ENCODE measurements at regions not wholly inside any gene's neighbourhood (a gene's known extent, or its start where the extent isn't known, plus 50 kb on each side); places are given as distances from the start of the nearest gene placed in this dataset.

GRCh38 chr4:26080870-26081628 is 167.0 kb downstream of the SMIM20 start:
- Histone ChIP-seq H3K9me3 (no peaks in the 10 kb centered on the region), H3K27ac (replicated peaks in 1 of 4) (no peak overlapping the region), H3K36me3 (no peaks in the 10 kb centered on the region), H3K27me3 (peaks cover 0 to 4% (median 0%) of the 10 kb centered on the region in 4 donors), H3K4me1 (peaks cover 0 to 16% (median 3%) of the 10 kb centered on the region in 4 donors), H3K4me3 (no peak overlapping the region)
- DNase-seq (ENCODE audit: extremely low spot score), result no peak
- WGBS, result 75% methylated on average over 14 of the region's 14 CpGs
- TF ChIP-seq POLR2A (IDR thresholded peaks at IDR 0.05; ENCODE audit: low read depth) (no peak), EP300 (IDR thresholded peaks at IDR 0.05) (no peak), POLR2AphosphoS5 (IDR thresholded peaks at IDR 0.05) (no peak), CTCF (IDR thresholded peaks at IDR 0.05) (no peak)
- intact Hi-C loops (cut with DNase I), result loop anchor here (5.0 kb wide), 2 partner anchors 49 to 241 kb away; partner anchors contain the start of gene RBPJ

- WGBS, result 54% methylated on average over 6 of the region's 6 CpGs
- TF ChIP-seq POLR2A (IDR thresholded peaks at IDR 0.05; ENCODE audit: low read depth) (no peak), CTCF (IDR thresholded peaks at IDR 0.05) (peak; percentile 66 to 76 (median 68))
- Histone ChIP-seq H3K27ac (replicated peaks in 1 of 4) (no peak overlapping the region), H3K4me1 (peaks cover 0 to 16% (median 5%) of the 10 kb centered on the region in 4 donors), H3K4me3 (no peak overlapping the region), H3K9me3 (no peaks in the 10 kb centered on the region), H3K36me3 (no peaks in the 10 kb centered on the region), H3K27me3 (no peaks in the 10 kb centered on the region)
- DNase-seq (ENCODE audit: extremely low spot score), result no peak
- intact Hi-C loops (cut with DNase I), result loop anchor here (2.0 to 5.0 kb wide), 3 partner anchors 50 to 329 kb away; partner anchors contain the start of gene RBPJ
Measured at GRCh38 chr4:26081795-26082498, 167.9 kb downstream of the SMIM20 start.

DNA sequence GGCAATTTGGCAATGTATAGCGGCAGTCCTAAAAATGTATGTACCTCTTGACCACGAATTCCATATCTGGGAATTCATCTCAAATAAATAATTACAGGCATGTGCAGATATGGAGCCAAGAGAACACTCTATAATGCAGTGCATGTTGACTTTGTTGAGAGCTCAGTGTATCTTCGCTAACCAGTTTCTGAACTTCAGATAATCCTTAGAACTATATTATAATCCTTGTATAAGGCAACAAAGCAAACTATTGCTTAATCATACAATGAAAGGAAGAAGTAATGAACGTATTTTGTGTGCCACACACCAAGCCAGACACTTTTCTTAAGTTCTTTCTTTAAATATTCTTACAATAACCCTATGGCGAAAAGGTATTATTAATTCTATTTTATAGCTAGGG is 168.5 kb downstream of the SMIM20 start:
- 73% methylated on average over 5 of the region's 5 CpGs for WGBS
- no peaks in the 10 kb centered on the region for H3K36me3 ChIP-seq

GRCh38 chr4:26083987-26084386 is 170.0 kb downstream of the SMIM20 start:
- H3K9me3 ChIP-seq, result no peaks in the 10 kb centered on the region
- intact Hi-C loops (cut with DNase I), result loop anchor here (2.0 to 5.0 kb wide), 3 partner anchors 52 to 327 kb away; partner anchors contain the start of gene RBPJ
- peak; percentile 6 to 52 for TF ChIP-seq POLR2AphosphoS5 (IDR thresholded peaks at IDR 0.05)
- no peak for TF ChIP-seq POLR2A (IDR thresholded peaks at IDR 0.05; ENCODE audit: low read depth)
- peaks cover 0 to 30% (median 16%) of the 10 kb centered on the region in 4 donors for H3K4me1 ChIP-seq
- DNase-seq (ENCODE audit: extremely low spot score), result no peak
- no peaks in the 10 kb centered on the region for H3K36me3 ChIP-seq
- H3K27me3 ChIP-seq, result no peaks in the 10 kb centered on the region
- no peak overlapping the region for H3K27ac ChIP-seq (replicated peaks in 1 of 4)
- no peak overlapping the region for H3K4me3 ChIP-seq
- WGBS, result 61% methylated on average over 4 of the region's 4 CpGs

More for the DNA sequence above, 168.5 kb downstream of the SMIM20 start:
- no peak overlapping the region for H3K4me3 ChIP-seq
- no peak for TF ChIP-seq EP300 (IDR thresholded peaks at IDR 0.05)
- no peak for TF ChIP-seq CTCF (IDR thresholded peaks at IDR 0.05)
- no peak for TF ChIP-seq POLR2AphosphoS5 (IDR thresholded peaks at IDR 0.05)
- TF ChIP-seq POLR2A (IDR thresholded peaks at IDR 0.05; ENCODE audit: low read depth), result no peak
- DNase-seq (ENCODE audit: extremely low spot score), result no peak
- H3K27me3 ChIP-seq, result no peaks in the 10 kb centered on the region
- H3K4me1 ChIP-seq, result peaks cover 0 to 20% (median 6%) of the 10 kb centered on the region in 4 donors
- intact Hi-C loops (cut with DNase I), result loop anchor here (2.0 to 5.0 kb wide), 3 partner anchors 50 to 328 kb away; partner anchors contain the start of gene RBPJ
- H3K27ac ChIP-seq (replicated peaks in 1 of 4), result no peak overlapping the region
- no peaks in the 10 kb centered on the region for H3K9me3 ChIP-seq

DNA sequence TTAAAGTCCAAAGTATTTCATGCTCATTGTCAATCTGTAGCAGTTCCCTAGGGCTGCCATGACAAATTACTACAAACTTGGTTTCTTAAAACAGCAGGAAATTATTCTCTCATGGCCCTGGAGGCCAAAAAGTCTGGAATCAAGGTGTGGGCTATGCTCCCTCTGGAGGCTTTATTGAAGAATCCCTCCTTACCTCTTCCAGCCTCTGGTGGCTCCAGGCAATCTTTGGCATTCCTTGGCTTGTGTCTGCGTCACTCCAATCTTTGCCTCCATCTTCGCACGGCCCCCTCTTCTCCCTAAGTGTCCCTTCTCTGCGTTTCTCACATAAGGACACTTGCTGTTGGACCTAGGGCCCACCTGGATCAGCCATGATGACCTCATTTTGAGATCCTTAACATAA is 170.4 kb downstream of the SMIM20 start:
- Histone ChIP-seq H3K4me1 (peaks cover 0 to 30% (median 17%) of the 10 kb centered on the region in 4 donors), H3K27me3 (no peaks in the 10 kb centered on the region), H3K9me3 (no peaks in the 10 kb centered on the region), H3K27ac (replicated peaks in 1 of 4) (no peak overlapping the region), H3K4me3 (no peak overlapping the region), H3K36me3 (no peaks in the 10 kb centered on the region)
- DNase-seq (ENCODE audit: extremely low spot score), result no peak
- 98% methylated on average over 4 of the region's 4 CpGs for WGBS
- TF ChIP-seq EP300 (IDR thresholded peaks at IDR 0.05) (no peak), POLR2AphosphoS5 (IDR thresholded peaks at IDR 0.05) (no peak), POLR2A (IDR thresholded peaks at IDR 0.05; ENCODE audit: low read depth) (no peak), CTCF (IDR thresholded peaks at IDR 0.05) (no peak)
- intact Hi-C loops (cut with DNase I), result loop anchor here (5.0 kb wide), 2 partner anchors 52 to 238 kb away; partner anchors contain the start of gene RBPJ

Measured in esophagus muscularis mucosa (tissue), 4 donors.